CD4-positive, alpha-beta T cell (primary cell): ENCODE measurements at regions not wholly inside any gene's neighbourhood (a gene's known extent, or its start where the extent isn't known, plus 50 kb on each side); places are given as distances from the start of the nearest gene placed in this dataset.

ENCODE experiments used
- ATAC-seq: fragments of 200-7000 bp; cut with Tn5 transposase; one replicate; pipeline ENCODE4 v1.10.0; 2022; ENCODE audit warnings: mild to moderate bottlenecking; ENCODE audit not compliant: poor library complexity
- CTCF ChIA-PET: fragments of 350-600 bp; sonication (Branson Sonifier 250); formaldehyde crosslinking; loops from one replicate; lab custom pipeline; 2021; ENCODE audit warnings: antibody characterized with exemption, inconsistent platforms; lab: Charles Lee
- POLR2A ChIA-PET: fragments of 350-600 bp; sonication (Branson Sonifier 250); formaldehyde crosslinking; loops from one replicate; lab custom pipeline; 2021; ENCODE audit warnings: antibody characterized with exemption, inconsistent platforms; lab: Charles Lee
- DNase-seq, 14 experiments: peaks; one replicate each; pipeline ENCODE4 v3.0.0-alpha.2; 2013 to 2020; ENCODE audit warnings: mixed read lengths in 2 of 14
- H3K27ac ChIP-seq, 2 donors: one replicate each; pipeline versions ENCODE4 v1.5.1 to v1.7.0; 2013; ENCODE audit warnings: low read length in 2 of 2, low read depth in 1 of 2, mild to moderate bottlenecking in 1 of 2
- H3K27me3 ChIP-seq, 2 experiments: 1 replicate in 1 of 2; 2 replicates in 1 of 2; pipeline versions ENCODE4 v1.6.1 to v1.7.0; 2013; ENCODE audit warnings: low read length in 2 of 2, control low read depth in 1 of 2, mild to moderate bottlenecking in 1 of 2, moderate library complexity in 1 of 2; ENCODE audit not compliant: insufficient read depth in 2 of 2, control insufficient read depth in 1 of 2
- H3K36me3 ChIP-seq: one replicate; pipeline ENCODE4 v1.6.1; 2013; ENCODE audit warnings: low read length, control low read depth; ENCODE audit not compliant: insufficient read depth
- H3K4me1 ChIP-seq: one replicate; pipeline ENCODE4 v1.6.1; 2013; ENCODE audit warnings: low read length, control low read depth; ENCODE audit not compliant: insufficient read depth
- H3K4me3 ChIP-seq: one replicate; pipeline ENCODE4 v1.5.1; 2013; ENCODE audit warnings: mild to moderate bottlenecking, low read length, moderate library complexity
- H3K9me3 ChIP-seq, 2 experiments: 1 replicate in 1 of 2; 2 replicates in 1 of 2; pipeline versions ENCODE4 v1.6.1 to v1.7.0; 2013; ENCODE audit warnings: low read length in 2 of 2, mild to moderate bottlenecking in 2 of 2, control low read depth in 1 of 2, moderate library complexity in 1 of 2; ENCODE audit not compliant: control insufficient read depth in 1 of 2, insufficient read depth in 1 of 2
- H3K27ac Mint-ChIP-seq: one replicate; pipeline ENCODE4 v1.8.0; 2020; ENCODE audit warnings: mixed read lengths
- H3K27me3 Mint-ChIP-seq: one replicate; pipeline ENCODE4 v1.8.0; 2021; ENCODE audit warnings: mixed read lengths
- H3K36me3 Mint-ChIP-seq: one replicate; pipeline ENCODE4 v1.8.0; 2021; ENCODE audit warnings: low read depth, mixed read lengths
- H3K4me1 Mint-ChIP-seq: one replicate; pipeline ENCODE4 v1.8.0; 2021; ENCODE audit warnings: low read depth, mixed read lengths
- H3K4me3 Mint-ChIP-seq: one replicate; pipeline ENCODE4 v1.8.0; 2020; ENCODE audit warnings: mild to moderate bottlenecking, mixed read lengths
- H3K9me3 Mint-ChIP-seq: one replicate; pipeline ENCODE4 v1.8.0; 2020; ENCODE audit warnings: mixed read lengths
- CTCF ChIP-seq: fragments of 200-600 bp; IDR thresholded peaks from one replicate; pipeline ENCODE4 v1.8.0; 2022; ENCODE audit warnings: antibody characterized with exemption, mild to moderate bottlenecking
- intact Hi-C, 2 experiments: fragments of 100-400 bp; cut with DNase I in 1 of 2; cut with micrococcal nuclease in 1 of 2; formaldehyde crosslinking; loops; one replicate each; pipeline versions ENCODE4 v1.15.1 to v1.9.0; 2023 to 2025; cut with DNase I, micrococcal nuclease

GRCh38 chr7:89401099-89401498 is 605.6 kb upstream of the TEX47 start:
- intact Hi-C loops: no loop called here
- no peaks in the 10 kb centered on the region for H3K27me3 Mint-ChIP-seq
- no peaks in the 10 kb centered on the region for H3K27me3 ChIP-seq

GRCh38 chr7:89401690-89402089 is 606.2 kb upstream of the TEX47 start:
- Histone ChIP-seq H3K27me3 (no peaks in the 10 kb centered on the region), H3K27ac (no peak overlapping the region), H3K4me1 (no peaks in the 10 kb centered on the region), H3K9me3 (no peaks in the 10 kb centered on the region), H3K4me3 (no peak overlapping the region), H3K36me3 (no peaks in the 10 kb centered on the region)
- no peaks in the 10 kb centered on the region for H3K27me3 Mint-ChIP-seq
- intact Hi-C loops: no loop called here
- H3K27ac Mint-ChIP-seq: no peak overlapping the region
- no peaks in the 10 kb centered on the region for H3K9me3 Mint-ChIP-seq
- ChIA-PET CTCF (interaction anchor here (1.7 kb wide), 1 partner anchor 9 kb away, joined by 5 read pairs; no protein-coding TSS in a partner anchor), POLR2A (interaction anchor here (0.7 kb wide), 1 partner anchor 500 kb away, joined by 3 read pairs; no protein-coding TSS in a partner anchor)
- H3K36me3 Mint-ChIP-seq: no peaks in the 10 kb centered on the region
- no peak for TF ChIP-seq CTCF
- H3K4me1 Mint-ChIP-seq: no peaks in the 10 kb centered on the region
- no peak overlapping the region for H3K4me3 Mint-ChIP-seq
- DNase-seq (no peak), ATAC-seq (no peak)

More at GRCh38 chr7:89401099-89401498, 605.6 kb upstream of the TEX47 start:
- Mint-ChIP-seq H3K4me3 (no peak overlapping the region), H3K36me3 (no peaks in the 10 kb centered on the region), H3K9me3 (no peaks in the 10 kb centered on the region), H3K4me1 (no peaks in the 10 kb centered on the region), H3K27ac (no peak overlapping the region)
- no peak for TF ChIP-seq CTCF
- no peaks in the 10 kb centered on the region for H3K4me1 ChIP-seq
- H3K36me3 ChIP-seq: no peaks in the 10 kb centered on the region
- H3K4me3 ChIP-seq: no peak overlapping the region
- no peak for DNase-seq
- no peak overlapping the region for H3K27ac ChIP-seq
- CTCF ChIA-PET: interaction anchor here (1.7 kb wide), 1 partner anchor 9 kb away, joined by 5 read pairs; no protein-coding TSS in a partner anchor
- H3K9me3 ChIP-seq: no peaks in the 10 kb centered on the region
- ATAC-seq: no peak
- POLR2A ChIA-PET: no interaction called here

GRCh38 chr7:89451911-89452310 is 656.4 kb upstream of the TEX47 start:
- CTCF ChIA-PET: no interaction called here
- no peak for TF ChIP-seq CTCF
- Mint-ChIP-seq H3K4me1 (no peaks in the 10 kb centered on the region), H3K27me3 (no peaks in the 10 kb centered on the region), H3K4me3 (no peak overlapping the region), H3K9me3 (peaks cover 4% of the 10 kb centered on the region), H3K36me3 (no peaks in the 10 kb centered on the region), H3K27ac (no peak overlapping the region)
- POLR2A ChIA-PET: no interaction called here
- Histone ChIP-seq H3K9me3 (peaks cover 0 to 5% of the 10 kb centered on the region in 2 experiments), H3K4me3 (no peak overlapping the region), H3K36me3 (no peaks in the 10 kb centered on the region), H3K27me3 (no peaks in the 10 kb centered on the region), H3K4me1 (no peaks in the 10 kb centered on the region), H3K27ac (no peak overlapping the region)
- DNase-seq: no peak
- no peak for ATAC-seq
- intact Hi-C loops: no loop called here
